ENCODE measurements at regions not wholly inside any gene's neighbourhood (a gene's known extent, or its start where the extent isn't known, plus 50 kb on each side); places are given as distances from the start of the nearest gene placed in this dataset.

- Mint-ChIP-seq H3K4me1 (ENCODE audit: low read depth) (no peaks in the 10 kb centered on the region), H3K9me3 (no peaks in the 10 kb centered on the region), H3K36me3 (ENCODE audit: low read depth) (no peaks in the 10 kb centered on the region), H3K4me3 (no peak overlapping the region), H3K27me3 (ENCODE audit: insufficient read depth) (peaks cover 7% of the 10 kb centered on the region), H3K27ac (no peak overlapping the region)
- no peak for TF ChIP-seq CTCF (IDR thresholded peaks at IDR 0.05)
- no peak for DNase-seq
Measured at GRCh38 chr5:8362495-8362894, 493.5 kb downstream of the MTRR start.

- Mint-ChIP-seq H3K4me3 (no peak overlapping the region), H3K4me1 (ENCODE audit: low read depth) (no peaks in the 10 kb centered on the region), H3K27ac (no peak overlapping the region), H3K36me3 (ENCODE audit: low read depth) (no peaks in the 10 kb centered on the region), H3K9me3 (no peaks in the 10 kb centered on the region), H3K27me3 (ENCODE audit: insufficient read depth) (peaks cover 7% of the 10 kb centered on the region)
- peak; percentile 4 for DNase-seq
- TF ChIP-seq CTCF (IDR thresholded peaks at IDR 0.05), result no peak
Measured at GRCh38 chr5:8363138-8363537, 494.2 kb downstream of the MTRR start.

GRCh38 chr5:8366266-8366665 is 497.3 kb downstream of the MTRR start:
- H3K27ac Mint-ChIP-seq, result no peak overlapping the region
- no peak for DNase-seq
- no peak for TF ChIP-seq CTCF (IDR thresholded peaks at IDR 0.05)
- H3K27me3 Mint-ChIP-seq (ENCODE audit: insufficient read depth), result peaks cover 8% of the 10 kb centered on the region; the same call in 1 of the 2 replicates
- H3K9me3 Mint-ChIP-seq, result no peaks in the 10 kb centered on the region
- H3K4me1 Mint-ChIP-seq (ENCODE audit: low read depth), result no peaks in the 10 kb centered on the region
- H3K4me3 Mint-ChIP-seq, result no peak overlapping the region
- H3K36me3 Mint-ChIP-seq (ENCODE audit: low read depth), result no peaks in the 10 kb centered on the region

- no peaks in the 10 kb centered on the region for H3K9me3 Mint-ChIP-seq
- H3K4me1 Mint-ChIP-seq (ENCODE audit: low read depth), result no peaks in the 10 kb centered on the region
- H3K27ac Mint-ChIP-seq, result no peak overlapping the region
- no peak overlapping the region for H3K4me3 Mint-ChIP-seq
- no peak for DNase-seq
- no peaks in the 10 kb centered on the region for H3K36me3 Mint-ChIP-seq (ENCODE audit: low read depth)
- no peak for TF ChIP-seq CTCF (IDR thresholded peaks at IDR 0.05)
- no peaks in the 10 kb centered on the region; the same call in 1 of the 2 replicates for H3K27me3 Mint-ChIP-seq (ENCODE audit: insufficient read depth)
Measured at GRCh38 chr5:8376478-8376877, 507.5 kb downstream of the MTRR start.

- Mint-ChIP-seq H3K36me3 (ENCODE audit: low read depth) (no peaks in the 10 kb centered on the region), H3K27me3 (ENCODE audit: insufficient read depth) (peaks cover under 1% of the 10 kb centered on the region), H3K9me3 (no peaks in the 10 kb centered on the region), H3K4me1 (ENCODE audit: low read depth) (no peaks in the 10 kb centered on the region), H3K27ac (no peak overlapping the region), H3K4me3 (no peak overlapping the region)
- no peak for DNase-seq
- no peak for TF ChIP-seq CTCF (IDR thresholded peaks at IDR 0.05)
Measured at GRCh38 chr5:8381972-8382371, 513.0 kb downstream of the MTRR start.

- no peak overlapping the region for H3K27ac Mint-ChIP-seq
- no peaks in the 10 kb centered on the region for H3K36me3 Mint-ChIP-seq (ENCODE audit: low read depth)
- no peaks in the 10 kb centered on the region for H3K4me1 Mint-ChIP-seq (ENCODE audit: low read depth)
- no peak for DNase-seq
- no peak overlapping the region for H3K4me3 Mint-ChIP-seq
- H3K27me3 Mint-ChIP-seq (ENCODE audit: insufficient read depth), result peaks cover 3% of the 10 kb centered on the region
- no peak for TF ChIP-seq CTCF (IDR thresholded peaks at IDR 0.05)
- H3K9me3 Mint-ChIP-seq, result no peaks in the 10 kb centered on the region
Measured at GRCh38 chr5:8382456-8382855, 513.5 kb downstream of the MTRR start.
